Ovary (tissue), 3 donors: ENCODE measurements at regions not wholly inside any gene's neighbourhood (a gene's known extent, or its start where the extent isn't known, plus 50 kb on each side); places are given as distances from the start of the nearest gene placed in this dataset.
"Not testable (repeated sequence)": the region's sequence is repeated elsewhere in the genome, so short reads cannot be mapped to it uniquely, and the experiment has no call there.

Experiments
- CTCF ChIP-seq, 3 donors: fragments of 450-650 bp in 2 of 3; fragments of 200-600 bp in 1 of 3; IDR thresholded peaks; one replicate each; pipeline versions ENCODE4 v1.5.1 to v1.8.0; 2016 to 2022; ENCODE audit warnings: antibody characterized with exemption in 3 of 3, mild to moderate bottlenecking in 1 of 3
- EP300 ChIP-seq: sonication (generic); formaldehyde crosslinking; IDR thresholded peaks from one replicate; pipeline ENCODE4 v1.6.1; 2017; ENCODE audit warnings: antibody characterized with exemption
- POLR2A ChIP-seq: fragments of 450-650 bp; IDR thresholded peaks from one replicate; pipeline ENCODE4 v1.6.1; 2017; ENCODE audit warnings: antibody characterized with exemption, mild to moderate bottlenecking, moderate library complexity
- donor health status: DM: no; HTN: no; CAD: no.

DNA sequence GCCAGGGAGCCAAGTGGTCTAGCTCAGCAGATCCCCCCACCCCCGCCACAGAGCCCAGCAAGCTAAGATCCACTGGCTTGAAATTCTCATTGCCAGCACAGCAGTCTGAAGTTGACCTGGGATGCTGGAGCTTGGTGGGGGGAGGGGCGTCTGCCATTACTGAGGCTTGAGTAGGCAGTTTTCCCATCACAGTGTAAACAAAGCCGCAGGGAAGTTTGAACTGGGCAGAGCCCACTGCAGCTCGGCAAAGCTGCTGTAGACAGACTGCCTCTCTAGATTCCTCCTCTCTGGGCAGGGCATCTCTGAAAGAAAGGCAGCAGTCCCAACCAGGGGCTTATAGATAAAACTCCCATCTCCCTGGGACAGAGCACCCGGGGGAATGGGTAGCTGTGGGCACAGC, 89.3 kb upstream of the ZNF678 start:
- TF ChIP-seq CTCF (IDR thresholded peaks at IDR 0.05); POLR2A; EP300: not testable (repeated sequence)
